ENCODE measurements at regions not wholly inside any gene's neighbourhood (a gene's known extent, or its start where the extent isn't known, plus 50 kb on each side); places are given as distances from the start of the nearest gene placed in this dataset.

DNA sequence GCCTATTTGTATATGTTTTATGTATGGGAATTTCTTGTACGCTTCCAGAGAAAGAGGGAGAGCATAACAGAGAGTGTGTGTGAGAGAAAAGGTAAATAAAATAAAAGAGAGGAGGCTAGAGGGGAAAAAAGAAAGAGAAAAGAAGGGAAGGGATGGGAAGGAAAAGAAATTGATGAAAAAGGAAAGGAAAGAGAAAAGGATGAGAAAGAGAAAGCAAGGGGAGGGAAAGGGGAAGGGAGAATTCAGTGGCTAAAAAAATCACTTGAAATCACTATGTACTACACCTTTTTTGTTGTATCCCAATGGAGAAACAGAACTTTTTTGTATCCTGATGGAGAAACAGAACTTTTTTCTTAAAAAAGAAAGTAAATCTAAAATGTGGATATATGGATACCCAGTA lies 165.5 kb upstream of the MBNL1 start:
- H2AFZ ChIP-seq (ENCODE audit: low read depth) = no peak overlapping the region
- H3K4me3 ChIP-seq (IDR thresholded peaks at IDR 0.05; ENCODE audit: insufficient read depth, low read depth, low read length) = no peak overlapping the region
- H3K27ac ChIP-seq = no peak overlapping the region

DNA sequence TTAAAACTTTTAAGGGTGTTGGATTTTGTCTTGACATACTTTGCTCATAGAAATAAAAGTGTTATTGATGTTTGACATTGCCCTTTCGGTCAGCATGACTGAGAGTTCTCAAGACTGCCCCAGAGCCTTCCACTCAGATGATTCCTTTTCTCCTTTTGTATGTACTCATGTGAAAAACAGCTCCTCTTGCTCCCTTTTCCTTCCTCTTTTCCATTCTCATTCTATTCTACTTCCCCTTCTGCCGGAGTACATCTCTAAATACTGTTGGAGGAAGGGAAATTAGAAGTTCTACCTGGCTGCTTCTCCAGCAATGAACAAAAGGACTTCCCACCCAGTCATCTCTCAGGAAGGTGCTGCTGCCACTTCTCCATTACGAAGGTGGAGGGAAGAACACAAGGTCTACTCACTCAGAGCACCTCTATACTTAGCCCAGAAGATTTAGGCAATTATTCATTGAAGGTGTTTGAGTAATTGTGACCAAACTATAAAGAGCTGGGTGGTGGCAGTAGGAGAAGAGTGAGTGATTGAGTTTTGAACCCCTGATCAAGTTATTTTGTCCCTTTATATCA lies 163.8 kb upstream of the MBNL1 start:
- Histone ChIP-seq H3K4me3 (IDR thresholded peaks at IDR 0.05; ENCODE audit: insufficient read depth, low read depth, low read length) (no peak overlapping the region), H3K4me2 (no peak overlapping the region), H3K36me3 (ENCODE audit: insufficient read depth) (no peaks in the 10 kb centered on the region), H3K27ac (no peak overlapping the region), H3K27me3 (ENCODE audit: insufficient read depth, low read depth) (no peaks in the 10 kb centered on the region), H3K9ac (no peak overlapping the region), H2AFZ (ENCODE audit: low read depth) (no peak overlapping the region), H4K20me1 (ENCODE audit: insufficient read depth) (no peaks in the 10 kb centered on the region), H3K79me2 (ENCODE audit: insufficient read depth, low read depth) (no peaks in the 10 kb centered on the region), H3K4me1 (ENCODE audit: low read depth, poor library complexity, severe bottlenecking) (peaks cover 14% of the 10 kb centered on the region)
- TF ChIP-seq, protein P1, sequence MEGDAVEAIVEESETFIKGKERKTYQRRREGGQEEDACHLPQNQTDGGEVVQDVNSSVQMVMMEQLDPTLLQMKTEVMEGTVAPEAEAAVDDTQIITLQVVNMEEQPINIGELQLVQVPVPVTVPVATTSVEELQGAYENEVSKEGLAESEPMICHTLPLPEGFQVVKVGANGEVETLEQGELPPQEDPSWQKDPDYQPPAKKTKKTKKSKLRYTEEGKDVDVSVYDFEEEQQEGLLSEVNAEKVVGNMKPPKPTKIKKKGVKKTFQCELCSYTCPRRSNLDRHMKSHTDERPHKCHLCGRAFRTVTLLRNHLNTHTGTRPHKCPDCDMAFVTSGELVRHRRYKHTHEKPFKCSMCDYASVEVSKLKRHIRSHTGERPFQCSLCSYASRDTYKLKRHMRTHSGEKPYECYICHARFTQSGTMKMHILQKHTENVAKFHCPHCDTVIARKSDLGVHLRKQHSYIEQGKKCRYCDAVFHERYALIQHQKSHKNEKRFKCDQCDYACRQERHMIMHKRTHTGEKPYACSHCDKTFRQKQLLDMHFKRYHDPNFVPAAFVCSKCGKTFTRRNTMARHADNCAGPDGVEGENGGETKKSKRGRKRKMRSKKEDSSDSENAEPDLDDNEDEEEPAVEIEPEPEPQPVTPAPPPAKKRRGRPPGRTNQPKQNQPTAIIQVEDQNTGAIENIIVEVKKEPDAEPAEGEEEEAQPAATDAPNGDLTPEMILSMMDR (conservative IDR thresholded peaks at IDR 0.05; ENCODE audit: low read depth, low read length) = no peak

More for the DNA sequence above, 165.5 kb upstream of the MBNL1 start:
- H3K27me3 ChIP-seq (ENCODE audit: insufficient read depth, low read depth) = no peaks in the 10 kb centered on the region
- H4K20me1 ChIP-seq (ENCODE audit: insufficient read depth) = no peaks in the 10 kb centered on the region
- no peaks in the 10 kb centered on the region for H3K36me3 ChIP-seq (ENCODE audit: insufficient read depth)
- H3K79me2 ChIP-seq (ENCODE audit: insufficient read depth, low read depth) = no peaks in the 10 kb centered on the region
- H3K4me2 ChIP-seq = no peak overlapping the region
- TF ChIP-seq, protein P1 (conservative IDR thresholded peaks at IDR 0.05; ENCODE audit: low read depth, low read length) = no peak
- H3K9ac ChIP-seq = no peak overlapping the region
- peaks cover 14% of the 10 kb centered on the region for H3K4me1 ChIP-seq (ENCODE audit: low read depth, poor library complexity, severe bottlenecking)

DNA sequence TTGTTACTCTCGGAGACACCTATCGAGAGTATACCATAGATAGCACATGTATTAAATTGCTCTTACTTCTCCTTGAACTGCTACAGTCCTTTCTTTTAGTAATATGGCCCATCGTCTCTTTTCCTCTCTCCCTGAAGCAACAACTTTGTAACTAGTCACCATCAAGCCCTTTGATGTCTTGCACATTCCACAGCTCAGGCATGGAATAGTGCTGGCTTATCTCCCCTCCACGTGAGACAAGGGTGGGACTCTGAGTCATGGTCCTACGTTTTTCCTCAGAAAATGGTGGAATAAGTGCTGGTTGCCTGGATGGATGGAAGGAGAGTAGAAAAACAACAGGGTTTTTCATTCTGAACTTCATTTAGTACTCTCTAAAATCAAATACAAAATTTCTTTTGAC lies 163.3 kb upstream of the MBNL1 start:
- Histone ChIP-seq H2AFZ (ENCODE audit: low read depth) (no peak overlapping the region), H3K4me2 (no peak overlapping the region), H3K9ac (no peak overlapping the region), H3K27me3 (ENCODE audit: insufficient read depth, low read depth) (no peaks in the 10 kb centered on the region), H3K4me1 (ENCODE audit: low read depth, poor library complexity, severe bottlenecking) (peaks cover 11% of the 10 kb centered on the region), H3K36me3 (ENCODE audit: insufficient read depth) (no peaks in the 10 kb centered on the region), H3K79me2 (ENCODE audit: insufficient read depth, low read depth) (no peaks in the 10 kb centered on the region), H4K20me1 (ENCODE audit: insufficient read depth) (no peaks in the 10 kb centered on the region), H3K4me3 (IDR thresholded peaks at IDR 0.05; ENCODE audit: insufficient read depth, low read depth, low read length) (no peak overlapping the region), H3K27ac (no peak overlapping the region)
- TF ChIP-seq, protein P1 (conservative IDR thresholded peaks at IDR 0.05; ENCODE audit: low read depth, low read length) = no peak

GRCh38 chr3:152109038-152109437 lies 159.7 kb upstream of the MBNL1 start:
- Histone ChIP-seq H3K4me2 (no peak overlapping the region), H3K36me3 (ENCODE audit: insufficient read depth) (no peaks in the 10 kb centered on the region), H3K9ac (no peak overlapping the region), H3K27me3 (ENCODE audit: insufficient read depth, low read depth) (no peaks in the 10 kb centered on the region), H3K79me2 (ENCODE audit: insufficient read depth, low read depth) (no peaks in the 10 kb centered on the region), H2AFZ (ENCODE audit: low read depth) (no peak overlapping the region), H3K4me3 (IDR thresholded peaks at IDR 0.05; ENCODE audit: insufficient read depth, low read depth, low read length) (no peak overlapping the region), H3K4me1 (ENCODE audit: low read depth, poor library complexity, severe bottlenecking) (no peaks in the 10 kb centered on the region), H3K27ac (no peak overlapping the region), H4K20me1 (ENCODE audit: insufficient read depth) (no peaks in the 10 kb centered on the region)
- TF ChIP-seq, protein P1 (conservative IDR thresholded peaks at IDR 0.05; ENCODE audit: low read depth, low read length) = no peak

Data from KMS-11 (cell line).